ENCODE measurements at regions not wholly inside any gene's neighbourhood (a gene's known extent, or its start where the extent isn't known, plus 50 kb on each side); places are given as distances from the start of the nearest gene placed in this dataset.

GRCh38 chr13:83508771-83509301 lies 373.4 kb downstream of the SLITRK1 start:
- no peaks in the 10 kb centered on the region for H3K79me1 ChIP-seq (ENCODE audit: low read depth, low read length)
- no peak overlapping the region for H3K23ac ChIP-seq (ENCODE audit: low read depth, low read length, poor library complexity)
- DNase-seq (ENCODE audit: low spot score) = no peak
- no peak overlapping the region for H4K91ac ChIP-seq (ENCODE audit: low read depth, low read length, poor library complexity)
- no peaks in the 10 kb centered on the region for H3K36me3 ChIP-seq (replicated peaks in 1 of 2; ENCODE audit: control insufficient read depth in 2 of 2, insufficient read depth in 2 of 2, low read length in 2 of 2)
- H2BK5ac ChIP-seq (ENCODE audit: low read length) = no peak overlapping the region
- no peaks in the 10 kb centered on the region for H3K9me3 ChIP-seq (replicated peaks in 1 of 2; ENCODE audit: control insufficient read depth in 2 of 2, insufficient read depth in 1 of 2, low read depth in 1 of 2, low read length in 2 of 2)
- H3K4me3 ChIP-seq (ENCODE audit: low read length in 2 of 2) = no peak overlapping the region
- H2AFZ ChIP-seq (ENCODE audit: low read length) = no peak overlapping the region
- H3K4me1 ChIP-seq (ENCODE audit: control insufficient read depth in 2 of 2, insufficient read depth in 1 of 2, low read depth in 1 of 2, low read length in 2 of 2) = no peaks in the 10 kb centered on the region
- no peak overlapping the region for H3K18ac ChIP-seq (ENCODE audit: low read length)
- no peaks in the 10 kb centered on the region for H3K27me3 ChIP-seq (ENCODE audit: control insufficient read depth in 3 of 3, insufficient read depth in 3 of 3, low read depth in 1 of 3, low read length in 3 of 3)
- H3K27ac ChIP-seq (replicated peaks; ENCODE audit: low read length) = no peak overlapping the region
- no peak overlapping the region for H3K4ac ChIP-seq (ENCODE audit: low read length)
- H2BK12ac ChIP-seq (ENCODE audit: low read length) = no peak overlapping the region
- no peak overlapping the region for H4K8ac ChIP-seq (ENCODE audit: low read depth, low read length)
- WGBS, 2 donors (ENCODE audit: extremely low coverage in 2 of 2, insufficient read length in 2 of 2, insufficient replicate concordance in 1 of 2) = no CpG with 5 or more reads among the region's 1 CpG
- H2BK120ac ChIP-seq (ENCODE audit: low read depth, low read length) = no peak overlapping the region
- H3K9ac ChIP-seq (ENCODE audit: low read depth, low read length, poor library complexity) = no peak overlapping the region
- no peak overlapping the region for H3K14ac ChIP-seq (ENCODE audit: low read length)
- H3K4me2 ChIP-seq (ENCODE audit: insufficient read depth, low read length, poor library complexity, severe bottlenecking) = no peak overlapping the region
- H2BK15ac ChIP-seq (ENCODE audit: low read length) = no peak overlapping the region
- no peak overlapping the region for H2AK5ac ChIP-seq (ENCODE audit: low read depth, low read length)

GRCh38 chr13:83503424-83503823 lies 378.9 kb downstream of the SLITRK1 start:
- Histone ChIP-seq H3K23ac (ENCODE audit: low read depth, low read length, poor library complexity) (no peak overlapping the region), H2BK120ac (ENCODE audit: low read depth, low read length) (no peak overlapping the region), H3K27ac (replicated peaks; ENCODE audit: low read length) (no peak overlapping the region), H2BK15ac (ENCODE audit: low read length) (no peak overlapping the region), H3K9ac (ENCODE audit: low read depth, low read length, poor library complexity) (no peak overlapping the region), H3K4me2 (ENCODE audit: insufficient read depth, low read length, poor library complexity, severe bottlenecking) (no peak overlapping the region), H3K27me3 (ENCODE audit: control insufficient read depth in 3 of 3, insufficient read depth in 3 of 3, low read depth in 1 of 3, low read length in 3 of 3) (no peaks in the 10 kb centered on the region), H4K91ac (ENCODE audit: low read depth, low read length, poor library complexity) (no peak overlapping the region), H3K36me3 (replicated peaks in 1 of 2; ENCODE audit: control insufficient read depth in 2 of 2, insufficient read depth in 2 of 2, low read length in 2 of 2) (no peaks in the 10 kb centered on the region), H2BK5ac (ENCODE audit: low read length) (no peak overlapping the region), H2AK5ac (ENCODE audit: low read depth, low read length) (no peak overlapping the region), H4K8ac (ENCODE audit: low read depth, low read length) (no peak overlapping the region), H2BK12ac (ENCODE audit: low read length) (no peak overlapping the region), H3K4me3 (ENCODE audit: low read length in 2 of 2) (no peak overlapping the region), H2AFZ (ENCODE audit: low read length) (no peak overlapping the region), H3K9me3 (replicated peaks in 1 of 2; ENCODE audit: control insufficient read depth in 2 of 2, insufficient read depth in 1 of 2, low read depth in 1 of 2, low read length in 2 of 2) (no peaks in the 10 kb centered on the region), H3K79me1 (ENCODE audit: low read depth, low read length) (no peaks in the 10 kb centered on the region), H3K14ac (ENCODE audit: low read length) (no peak overlapping the region), H3K4me1 (ENCODE audit: control insufficient read depth in 2 of 2, insufficient read depth in 1 of 2, low read depth in 1 of 2, low read length in 2 of 2) (no peaks in the 10 kb centered on the region), H3K18ac (ENCODE audit: low read length) (no peak overlapping the region), H3K4ac (ENCODE audit: low read length) (no peak overlapping the region)
- no peak for DNase-seq (ENCODE audit: low spot score)
- WGBS, 2 donors (ENCODE audit: extremely low coverage in 2 of 2, insufficient read length in 2 of 2, insufficient replicate concordance in 1 of 2) = no CpG with 5 or more reads among the region's 1 CpG

- Histone ChIP-seq H3K4ac (ENCODE audit: low read length) (no peak overlapping the region), H3K27ac (replicated peaks; ENCODE audit: low read length) (no peak overlapping the region), H2AFZ (ENCODE audit: low read length) (no peak overlapping the region), H3K27me3 (ENCODE audit: control insufficient read depth in 3 of 3, insufficient read depth in 3 of 3, low read depth in 1 of 3, low read length in 3 of 3) (no peaks in the 10 kb centered on the region), H3K4me3 (ENCODE audit: low read length in 2 of 2) (no peak overlapping the region), H3K79me1 (ENCODE audit: low read depth, low read length) (no peaks in the 10 kb centered on the region), H2BK120ac (ENCODE audit: low read depth, low read length) (no peak overlapping the region), H3K36me3 (replicated peaks in 1 of 2; ENCODE audit: control insufficient read depth in 2 of 2, insufficient read depth in 2 of 2, low read length in 2 of 2) (no peaks in the 10 kb centered on the region), H2BK12ac (ENCODE audit: low read length) (no peak overlapping the region), H3K9ac (ENCODE audit: low read depth, low read length, poor library complexity) (no peak overlapping the region), H2AK5ac (ENCODE audit: low read depth, low read length) (no peak overlapping the region), H2BK5ac (ENCODE audit: low read length) (no peak overlapping the region), H4K8ac (ENCODE audit: low read depth, low read length) (no peak overlapping the region), H3K4me1 (ENCODE audit: control insufficient read depth in 2 of 2, insufficient read depth in 1 of 2, low read depth in 1 of 2, low read length in 2 of 2) (no peaks in the 10 kb centered on the region), H3K18ac (ENCODE audit: low read length) (no peak overlapping the region), H4K91ac (ENCODE audit: low read depth, low read length, poor library complexity) (no peak overlapping the region), H2BK15ac (ENCODE audit: low read length) (no peak overlapping the region), H3K4me2 (ENCODE audit: insufficient read depth, low read length, poor library complexity, severe bottlenecking) (no peak overlapping the region), H3K9me3 (replicated peaks in 1 of 2; ENCODE audit: control insufficient read depth in 2 of 2, insufficient read depth in 1 of 2, low read depth in 1 of 2, low read length in 2 of 2) (no peaks in the 10 kb centered on the region), H3K23ac (ENCODE audit: low read depth, low read length, poor library complexity) (no peak overlapping the region), H3K14ac (ENCODE audit: low read length) (no peak overlapping the region)
- DNase-seq (ENCODE audit: low spot score) = no peak
Measured at GRCh38 chr13:83499286-83499685, 383.0 kb downstream of the SLITRK1 start.

GRCh38 chr13:83498481-83499190 lies 383.6 kb downstream of the SLITRK1 start:
- Histone ChIP-seq H2BK5ac (ENCODE audit: low read length) (no peak overlapping the region), H3K4me1 (ENCODE audit: control insufficient read depth in 2 of 2, insufficient read depth in 1 of 2, low read depth in 1 of 2, low read length in 2 of 2) (no peaks in the 10 kb centered on the region), H4K91ac (ENCODE audit: low read depth, low read length, poor library complexity) (no peak overlapping the region), H2BK120ac (ENCODE audit: low read depth, low read length) (no peak overlapping the region), H3K79me1 (ENCODE audit: low read depth, low read length) (no peaks in the 10 kb centered on the region), H3K27ac (replicated peaks; ENCODE audit: low read length) (no peak overlapping the region), H3K14ac (ENCODE audit: low read length) (no peak overlapping the region), H2AFZ (ENCODE audit: low read length) (no peak overlapping the region), H3K4me2 (ENCODE audit: insufficient read depth, low read length, poor library complexity, severe bottlenecking) (no peak overlapping the region), H3K23ac (ENCODE audit: low read depth, low read length, poor library complexity) (no peak overlapping the region), H3K4ac (ENCODE audit: low read length) (no peak overlapping the region), H3K4me3 (ENCODE audit: low read length in 2 of 2) (no peak overlapping the region), H3K36me3 (replicated peaks in 1 of 2; ENCODE audit: control insufficient read depth in 2 of 2, insufficient read depth in 2 of 2, low read length in 2 of 2) (no peaks in the 10 kb centered on the region), H3K27me3 (ENCODE audit: control insufficient read depth in 3 of 3, insufficient read depth in 3 of 3, low read depth in 1 of 3, low read length in 3 of 3) (no peaks in the 10 kb centered on the region), H2BK15ac (ENCODE audit: low read length) (no peak overlapping the region), H2BK12ac (ENCODE audit: low read length) (no peak overlapping the region), H3K9me3 (replicated peaks in 1 of 2; ENCODE audit: control insufficient read depth in 2 of 2, insufficient read depth in 1 of 2, low read depth in 1 of 2, low read length in 2 of 2) (no peaks in the 10 kb centered on the region), H3K18ac (ENCODE audit: low read length) (no peak overlapping the region), H2AK5ac (ENCODE audit: low read depth, low read length) (no peak overlapping the region), H3K9ac (ENCODE audit: low read depth, low read length, poor library complexity) (no peak overlapping the region), H4K8ac (ENCODE audit: low read depth, low read length) (no peak overlapping the region)
- DNase-seq (ENCODE audit: low spot score) = no peak
- WGBS, 2 donors (ENCODE audit: extremely low coverage in 2 of 2, insufficient read length in 2 of 2, insufficient replicate concordance in 1 of 2) = no CpG with 5 or more reads among the region's 2 CpGs

Measured in neuronal stem cell (in vitro differentiated cells).